Fibroblast of pulmonary artery (primary cell): ENCODE measurements at regions not wholly inside any gene's neighbourhood (a gene's known extent, or its start where the extent isn't known, plus 50 kb on each side); places are given as distances from the start of the nearest gene placed in this dataset.

Experiments
- DNase-seq: peaks from one replicate; pipeline ENCODE4 v3.0.0-alpha.2; 2010; ENCODE audit warnings: low read depth
- H3K4me3 ChIP-seq: replicated peaks from 2 replicates; pipeline ENCODE4 v1.5.1; 2011; ENCODE audit warnings: low read depth, mild to moderate bottlenecking, control low read depth, low read length, moderate library complexity
- CTCF ChIP-seq: IDR thresholded peaks from 2 replicates; pipeline ENCODE4 v1.5.1; 2011; ENCODE audit warnings: mild to moderate bottlenecking, control low read depth, low read length, inconsistent platforms; ENCODE audit errors: missing control alignments

GRCh38 chr6:14927398-14927797 is 318.5 kb upstream of the JARID2 start:
- no peak overlapping the region for H3K4me3 ChIP-seq
- no peak for DNase-seq
- no peak for TF ChIP-seq CTCF

GRCh38 chr6:14929291-14929690 is 316.6 kb upstream of the JARID2 start:
- TF ChIP-seq CTCF: no peak
- H3K4me3 ChIP-seq: no peak overlapping the region
- no peak for DNase-seq

- DNase-seq: no peak
- no peak for TF ChIP-seq CTCF
- no peak overlapping the region for H3K4me3 ChIP-seq
Measured at GRCh38 chr6:14930366-14930989, 315.4 kb upstream of the JARID2 start.

GRCh38 chr6:14932485-14933182 is 313.2 kb upstream of the JARID2 start:
- DNase-seq: no peak
- no peak overlapping the region for H3K4me3 ChIP-seq
- TF ChIP-seq CTCF: no peak

- no peak for DNase-seq
- H3K4me3 ChIP-seq: no peak overlapping the region
- no peak for TF ChIP-seq CTCF
Measured at GRCh38 chr6:14933183-14933544, 312.7 kb upstream of the JARID2 start.

GRCh38 chr6:14934013-14934412 is 311.9 kb upstream of the JARID2 start:
- no peak overlapping the region for H3K4me3 ChIP-seq
- TF ChIP-seq CTCF: no peak
- no peak for DNase-seq

GRCh38 chr6:14934844-14935243 is 311.0 kb upstream of the JARID2 start:
- no peak for TF ChIP-seq CTCF
- no peak overlapping the region for H3K4me3 ChIP-seq
- no peak for DNase-seq
